GM18861 (cell line): ENCODE measurements at regions not wholly inside any gene's neighbourhood (a gene's known extent, or its start where the extent isn't known, plus 50 kb on each side); places are given as distances from the start of the nearest gene placed in this dataset.

Experiments used
- ATAC-seq: cut with Tn5 transposase; IDR thresholded peaks from one replicate; pipeline ENCODE4 v1.9.1; 2021; ENCODE audit not compliant: unreplicated experiment

DNA sequence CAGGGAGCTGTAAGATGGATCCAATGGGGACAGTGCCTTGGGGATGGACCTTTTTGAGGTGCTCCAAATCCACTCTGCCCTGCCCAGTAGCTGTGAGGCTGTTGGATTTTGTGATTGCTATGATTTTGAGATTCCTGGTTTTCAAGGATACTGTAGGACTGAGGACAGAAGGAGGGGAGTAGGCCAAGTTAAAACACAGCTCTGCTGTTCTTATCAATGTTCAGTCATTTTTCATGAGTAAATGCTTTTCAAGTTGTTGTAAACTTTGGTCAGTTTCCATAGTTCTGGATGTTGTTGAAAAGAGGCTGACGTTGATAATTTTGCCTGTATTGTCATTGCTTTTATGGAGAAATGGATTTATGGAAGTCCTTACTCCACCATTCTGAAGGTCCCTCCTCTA is 361.2 kb downstream of the ZNF516 start:
- ATAC-seq, result no peak

GRCh38 chr18:76131738-76132137 is 363.3 kb downstream of the ZNF516 start:
- no peak for ATAC-seq

DNA sequence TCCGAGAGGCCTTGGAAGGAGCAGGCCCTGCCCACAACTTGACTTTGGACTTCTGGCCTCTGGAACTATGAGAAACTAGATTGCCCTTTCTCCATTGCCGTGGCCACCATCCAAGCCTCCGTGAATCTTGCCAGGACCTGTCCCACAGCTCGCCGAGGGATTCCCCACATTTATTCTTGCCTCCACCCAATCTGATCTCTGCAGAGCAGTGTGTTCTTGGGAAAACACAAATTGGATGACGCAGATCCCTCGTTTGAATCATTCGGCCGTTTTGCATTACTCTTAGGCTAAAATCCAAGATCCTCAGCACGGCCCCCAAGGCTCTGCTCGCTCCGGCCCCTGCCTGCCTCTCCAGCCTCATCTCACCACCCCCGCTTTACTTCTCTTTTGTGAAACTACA is 364.2 kb downstream of the ZNF516 start:
- ATAC-seq, result no peak

GRCh38 chr18:76126327-76126726 is 368.7 kb downstream of the ZNF516 start:
- no peak for ATAC-seq

- no peak for ATAC-seq
These were observed 374.0 kb downstream of the ZNF516 start for GRCh38 chr18:76121011-76121410.

DNA sequence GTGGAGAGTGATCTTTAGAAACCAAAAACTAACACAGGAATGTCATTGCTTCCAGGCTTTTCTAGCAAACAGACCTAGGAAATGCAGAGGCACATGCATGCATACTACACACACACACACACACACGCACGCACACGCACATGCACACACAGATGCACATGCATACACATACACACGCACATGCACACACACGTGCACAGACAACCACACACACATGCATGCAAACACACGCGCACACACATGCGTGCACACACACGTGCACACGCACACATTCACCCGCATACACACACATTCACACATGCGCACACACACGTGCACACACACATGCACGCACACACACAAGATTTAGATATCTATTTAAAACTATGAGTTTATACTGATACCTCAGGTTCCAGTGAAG is 379.5 kb downstream of the ZNF516 start:
- ATAC-seq, result no peak

DNA sequence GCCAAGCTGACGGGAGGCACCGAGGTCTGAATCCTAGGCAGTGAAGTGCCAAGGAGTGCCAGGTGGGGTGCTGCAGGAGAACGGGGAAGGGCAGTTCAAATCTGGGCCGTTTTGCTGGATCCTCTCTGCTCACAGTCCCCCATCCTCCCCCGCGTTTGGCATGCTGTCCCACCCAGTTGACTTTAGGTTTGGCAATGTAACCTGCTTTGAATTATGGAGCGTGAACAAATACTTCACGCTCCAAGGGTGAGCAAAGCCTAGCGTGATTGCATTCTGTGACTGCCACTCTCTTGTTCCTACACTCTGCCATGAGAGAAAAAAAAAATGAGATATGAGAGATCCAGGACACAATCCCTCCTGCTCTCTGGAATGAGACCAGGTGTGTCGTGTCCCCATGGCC is 381.9 kb downstream of the ZNF516 start:
- ATAC-seq, result no peak

- no peak for ATAC-seq
These were observed 392.4 kb downstream of the ZNF516 start for GRCh38 chr18:76102626-76103025.

DNA sequence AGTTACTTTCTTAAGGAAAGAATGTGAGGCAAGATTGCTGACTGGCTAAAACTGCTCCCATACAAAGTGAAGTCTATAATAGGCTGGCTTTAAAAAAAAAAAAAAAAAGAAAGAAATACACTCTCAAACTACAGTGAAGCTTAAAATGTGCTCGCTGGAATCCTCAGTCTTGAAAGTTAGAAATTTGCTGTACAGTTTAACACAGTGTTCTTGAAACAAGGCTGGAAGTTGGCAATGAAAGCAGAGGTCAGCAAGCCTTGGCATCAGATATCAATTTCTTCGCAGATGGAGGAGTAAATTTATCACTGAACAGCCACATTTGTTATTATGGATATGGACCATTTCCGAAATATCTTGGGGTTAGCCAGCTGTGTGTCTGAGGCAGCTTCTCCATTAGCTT is 392.9 kb downstream of the ZNF516 start:
- ATAC-seq, result no peak

DNA sequence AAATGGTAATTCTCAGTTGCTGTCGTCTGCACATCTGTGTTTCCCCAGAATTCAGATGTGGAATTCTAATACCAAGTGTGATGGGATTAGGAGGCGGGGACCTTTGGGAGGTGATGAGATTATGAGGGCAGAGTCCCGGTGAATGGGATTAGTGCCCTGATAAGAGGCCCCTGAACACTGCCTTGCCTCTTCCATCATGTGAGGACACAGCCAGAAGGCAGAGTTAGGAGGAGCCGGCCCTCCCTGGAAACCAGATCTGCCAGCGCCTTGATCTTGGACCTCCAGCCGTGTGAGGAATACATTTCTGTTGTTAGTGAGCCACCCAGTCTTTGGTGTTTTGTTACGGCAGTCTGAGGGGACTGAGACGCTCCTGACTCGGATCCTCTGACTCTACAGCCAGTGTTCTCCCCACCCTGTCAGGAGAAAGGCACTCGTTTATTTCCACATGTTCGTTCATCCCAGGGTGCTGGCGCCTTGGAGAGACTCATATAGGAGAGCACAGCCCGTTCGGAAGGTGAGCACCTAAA is 395.0 kb downstream of the ZNF516 start:
- ATAC-seq, result no peak

DNA sequence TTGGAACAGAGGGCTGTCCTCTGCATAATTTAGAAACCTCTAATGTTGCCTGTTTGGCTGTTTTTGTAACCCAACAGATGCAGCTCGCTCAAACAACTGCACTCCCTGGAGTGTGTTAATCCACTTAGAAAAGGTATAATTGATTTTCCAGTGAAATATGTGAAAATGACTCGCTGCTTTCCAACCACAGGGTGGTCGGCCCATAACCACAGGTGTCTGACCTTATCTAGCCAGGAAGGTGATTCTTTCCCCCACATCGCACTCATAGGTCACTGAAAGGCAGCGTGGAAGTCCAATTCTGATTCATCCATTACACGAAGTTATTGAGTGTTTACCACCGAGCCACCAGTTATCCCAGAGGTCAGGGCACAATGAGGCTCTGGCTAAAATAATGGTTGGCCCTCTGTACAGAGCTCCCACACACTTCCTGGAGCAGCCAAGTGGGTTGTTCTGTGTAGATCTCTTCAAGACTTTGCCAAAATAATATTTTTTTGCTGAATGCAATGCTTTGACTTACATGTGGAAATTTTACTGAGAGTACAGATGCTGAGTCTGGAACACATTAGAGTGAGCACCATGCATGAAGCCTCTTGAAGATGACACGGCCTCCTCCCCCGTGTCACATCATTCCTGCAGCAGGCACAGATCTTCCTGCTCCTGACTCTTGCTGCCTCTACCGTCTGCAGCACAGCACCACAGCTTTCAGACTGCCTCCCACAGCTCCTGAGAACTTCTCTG is 396.2 kb downstream of the ZNF516 start:
- no peak for ATAC-seq

DNA sequence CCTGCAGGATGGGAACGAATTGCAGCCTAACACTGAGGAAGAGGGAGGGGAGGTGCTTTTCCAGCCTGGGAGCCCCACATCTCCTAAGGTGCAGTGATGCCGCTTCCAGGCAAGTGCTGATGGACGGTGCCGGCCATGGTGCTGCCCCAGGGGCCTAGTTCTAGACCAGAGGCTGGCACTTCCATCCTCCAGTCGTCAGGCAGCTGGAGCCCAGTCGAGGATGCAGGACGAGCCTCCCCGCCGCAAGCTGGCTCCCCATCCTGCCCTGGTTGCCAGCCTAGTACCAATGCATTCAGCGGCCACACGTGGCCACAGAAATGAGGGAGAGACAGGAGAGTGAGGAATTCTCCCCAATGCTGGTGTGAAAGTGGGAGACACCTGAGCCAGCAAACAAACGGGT is 413.5 kb downstream of the ZNF516 start:
- ATAC-seq, result no peak

GRCh38 chr18:76080430-76080829 is 414.6 kb downstream of the ZNF516 start:
- no peak for ATAC-seq

DNA sequence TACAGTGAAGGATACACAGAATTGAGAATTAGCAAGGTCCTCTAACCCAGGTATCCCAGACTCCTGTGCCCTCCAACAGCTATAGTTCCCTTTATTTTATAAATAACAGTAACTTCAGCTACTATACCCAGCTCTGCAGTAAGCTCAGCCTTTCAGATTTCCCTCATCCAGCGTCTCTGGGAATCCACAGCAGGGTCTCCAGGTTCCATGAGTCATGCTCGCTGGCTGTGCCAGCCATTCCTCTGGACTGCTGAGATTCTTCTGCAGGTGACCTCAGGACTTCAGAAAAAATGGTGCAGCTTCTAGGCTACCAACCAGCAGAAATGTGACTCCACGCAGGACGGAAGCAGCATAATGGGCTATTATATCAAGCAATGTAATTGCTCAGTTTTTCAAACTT is 419.3 kb downstream of the ZNF516 start:
- ATAC-seq, result no peak

DNA sequence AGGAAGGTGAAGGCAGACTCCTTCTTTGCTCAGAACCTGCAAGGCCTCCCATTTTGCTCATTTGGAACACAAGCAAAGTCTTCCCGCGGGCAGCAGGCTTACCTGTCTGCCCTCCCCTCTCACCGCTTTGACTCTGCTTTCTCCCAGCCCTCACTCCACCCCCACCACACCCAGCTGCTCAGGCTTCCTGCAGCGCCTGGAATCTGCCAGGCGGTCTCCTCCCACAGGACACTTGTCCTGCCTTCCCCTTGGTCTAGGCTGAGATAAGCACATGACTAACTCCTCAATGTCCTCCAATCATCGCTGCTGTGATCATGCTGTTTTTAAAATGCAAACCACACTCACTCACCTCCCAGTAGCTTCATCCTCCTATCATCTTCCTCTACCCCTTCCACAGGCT is 430.0 kb downstream of the ZNF516 start:
- no peak for ATAC-seq

DNA sequence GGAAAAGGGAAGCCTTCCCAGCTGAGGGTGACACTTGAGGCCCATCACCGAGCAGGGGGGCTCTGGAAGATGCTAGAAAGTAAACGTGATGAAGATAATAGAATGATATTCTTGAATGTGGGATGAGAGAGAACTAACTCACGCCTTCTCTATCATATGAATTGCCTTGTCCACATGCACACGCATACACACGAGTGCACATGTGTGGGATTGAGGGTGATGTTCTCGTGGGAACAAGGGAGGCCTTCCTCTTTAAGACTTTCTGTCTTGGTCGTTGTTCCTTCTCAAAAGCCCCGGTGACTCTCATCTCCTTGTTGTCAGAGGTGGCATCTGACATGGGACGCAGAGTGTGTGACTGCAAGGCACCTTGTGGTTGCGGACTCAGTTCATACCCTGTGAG is 436.9 kb downstream of the ZNF516 start:
- no peak for ATAC-seq

DNA sequence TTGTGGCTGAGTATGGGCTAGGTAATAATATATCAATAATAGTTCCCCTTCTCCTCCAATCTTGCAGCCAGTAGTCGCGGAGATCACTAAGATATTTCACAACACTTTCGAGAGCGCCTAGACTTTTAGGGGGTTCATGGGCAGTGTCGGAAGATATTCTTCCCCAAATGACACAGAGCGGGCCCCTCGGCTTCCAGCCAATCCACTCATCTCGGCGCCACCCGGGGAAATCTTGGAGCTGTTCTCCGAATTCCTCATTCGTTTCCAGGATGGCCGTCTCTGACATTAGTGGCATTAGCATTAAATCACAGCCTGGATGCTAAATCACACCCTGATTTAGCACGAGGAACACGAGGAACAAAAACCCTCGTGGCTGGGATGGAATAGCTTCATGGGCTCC is 437.7 kb downstream of the ZNF516 start:
- no peak for ATAC-seq

DNA sequence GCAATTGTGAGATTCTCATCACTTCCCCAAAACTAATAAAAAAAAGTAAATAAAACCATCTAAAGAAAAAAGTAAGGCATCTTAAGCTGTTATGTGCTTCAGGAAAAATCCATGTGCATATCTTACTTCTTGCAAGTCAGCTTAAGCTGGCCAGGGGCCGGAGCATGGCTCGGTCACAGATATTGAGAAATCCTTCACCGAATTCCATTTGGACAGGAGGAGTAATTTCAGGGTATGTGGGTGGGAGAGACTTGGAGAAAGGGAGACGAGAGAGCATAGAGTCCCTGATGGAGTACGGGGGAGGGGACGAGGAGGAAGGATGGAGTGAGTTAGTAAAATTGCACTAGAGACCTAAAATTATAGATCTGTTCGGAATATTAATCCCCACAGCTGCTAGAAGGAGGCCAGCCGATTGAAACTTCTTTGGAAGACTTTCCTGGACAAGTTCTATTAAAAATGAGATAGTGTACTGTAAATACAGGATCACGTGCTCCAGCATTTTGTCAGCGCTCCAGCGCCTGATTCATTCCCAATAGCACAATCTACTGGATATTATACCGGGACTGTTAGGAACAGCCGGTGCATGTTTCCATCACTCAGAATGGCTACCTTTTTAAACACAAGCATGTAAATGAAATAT is 438.5 kb downstream of the ZNF516 start:
- ATAC-seq, result no peak

DNA sequence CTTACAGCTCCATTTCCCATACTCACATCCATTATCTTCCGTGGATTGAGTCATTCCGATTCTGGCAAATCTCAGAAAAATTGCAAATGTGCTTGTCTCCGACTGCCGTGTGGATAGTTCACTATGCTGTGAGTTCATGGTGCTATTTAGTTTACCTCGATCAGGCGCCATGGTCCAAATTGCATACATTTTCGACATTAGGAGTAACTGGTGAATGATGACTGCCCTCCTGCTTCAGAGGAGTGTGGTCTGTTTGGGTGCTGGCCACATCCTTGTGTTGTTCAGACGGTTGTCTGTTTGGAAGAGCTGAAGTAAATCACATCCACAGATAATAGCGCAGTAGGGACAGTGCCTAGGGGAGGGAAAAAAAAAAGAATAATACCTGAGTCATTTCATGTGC is 439.5 kb downstream of the ZNF516 start:
- ATAC-seq, result no peak

DNA sequence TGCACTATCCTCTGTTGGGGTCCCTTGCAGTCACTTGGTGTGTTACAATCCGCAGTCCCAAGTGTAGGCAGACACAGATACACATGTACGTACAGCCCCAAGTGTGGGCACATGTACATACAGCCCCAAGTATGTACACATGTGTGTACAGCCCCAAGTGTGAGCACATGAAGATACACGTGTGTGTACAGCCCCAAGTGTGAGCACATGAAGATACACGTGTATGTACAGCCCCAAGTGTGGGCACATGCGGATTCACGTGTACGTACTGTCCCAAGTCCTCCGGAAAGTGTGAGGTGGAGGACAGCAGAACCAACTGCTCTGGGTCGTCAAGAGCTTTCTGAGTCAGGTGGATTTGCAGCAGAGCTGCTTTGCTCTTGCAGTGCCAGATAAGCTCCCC is 440.0 kb downstream of the ZNF516 start:
- no peak for ATAC-seq

- no peak for ATAC-seq
These were observed 440.9 kb downstream of the ZNF516 start for GRCh38 chr18:76054156-76054555.

- ATAC-seq, result no peak
These were observed 441.5 kb downstream of the ZNF516 start for GRCh38 chr18:76053551-76053950.

GRCh38 chr18:76052227-76052595 is 442.8 kb downstream of the ZNF516 start:
- ATAC-seq, result no peak
